Endothelial cell of umbilical vein (primary cell): ENCODE measurements at regions not wholly inside any gene's neighbourhood (a gene's known extent, or its start where the extent isn't known, plus 50 kb on each side); places are given as distances from the start of the nearest gene placed in this dataset.

Experiments
- EZH2 ChIP-seq: IDR thresholded peaks from 2 replicates; pipeline ENCODE4 v1.6.1; 2012; ENCODE audit warnings: borderline replicate concordance, low read depth, mild to moderate bottlenecking, moderate library complexity, low read length, inconsistent platforms; ENCODE audit not compliant: severe bottlenecking
- FOS ChIP-seq: IDR thresholded peaks from 2 replicates; pipeline ENCODE4 v1.6.1; 2011; ENCODE audit warnings: mild to moderate bottlenecking, low read length, moderate library complexity, borderline replicate concordance; ENCODE audit not compliant: insufficient read depth
- GATA2 ChIP-seq: IDR thresholded peaks from 2 replicates; pipeline ENCODE4 v1.7.0; 2011; ENCODE audit warnings: low read depth, mild to moderate bottlenecking, moderate library complexity, mixed read lengths, low read length; ENCODE audit not compliant: insufficient read length, insufficient read depth
- MYC ChIP-seq: IDR thresholded peaks from one replicate; pipeline ENCODE4 v1.6.1; 2011; ENCODE audit warnings: mild to moderate bottlenecking, low read depth, low read length
- POLR2A ChIP-seq: IDR thresholded peaks from 2 replicates; pipeline ENCODE4 v1.6.1; 2012; ENCODE audit warnings: low read depth, mild to moderate bottlenecking, control low read depth, low read length
- POLR2AphosphoS5 ChIP-seq: IDR thresholded peaks from 2 replicates; pipeline ENCODE4 v1.6.1; 2012; ENCODE audit warnings: low read depth, mild to moderate bottlenecking, control low read depth, low read length, moderate library complexity; ENCODE audit not compliant: insufficient read depth
- TF ChIP-seq, protein P1 (sequence below), 2 donors: IDR thresholded peaks; 1 replicate in 1 of 2; 2 replicates in 1 of 2; pipeline ENCODE4 v1.5.1; 2011; ENCODE audit warnings: low read length in 2 of 2, mild to moderate bottlenecking in 2 of 2, moderate library complexity in 2 of 2, control low read depth in 1 of 2, inconsistent platforms in 1 of 2, low read depth in 1 of 2; ENCODE audit not compliant: insufficient read depth in 1 of 2; ENCODE audit errors: extremely low read depth in 1 of 2

DNA sequence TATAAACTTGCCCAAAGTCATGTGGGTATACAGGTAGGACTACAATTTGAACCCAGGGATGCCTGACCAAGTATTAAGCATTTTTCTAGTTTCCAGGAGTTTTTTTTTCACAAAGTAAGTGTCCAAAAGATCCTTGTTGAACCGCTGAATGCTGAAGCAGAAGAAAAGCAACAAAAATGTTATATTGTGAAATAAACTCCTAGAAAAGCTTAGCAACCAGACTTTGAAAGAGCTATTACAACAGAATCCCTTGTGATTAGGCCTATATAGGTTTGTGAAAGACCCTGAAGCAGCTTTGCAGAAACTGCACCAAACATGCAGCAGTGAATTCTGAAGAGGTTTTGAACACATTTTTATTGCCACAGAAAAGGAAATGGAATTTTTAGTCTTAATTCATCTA lies 236.8 kb downstream of the TUSC7 start:
- TF ChIP-seq, protein P1, sequence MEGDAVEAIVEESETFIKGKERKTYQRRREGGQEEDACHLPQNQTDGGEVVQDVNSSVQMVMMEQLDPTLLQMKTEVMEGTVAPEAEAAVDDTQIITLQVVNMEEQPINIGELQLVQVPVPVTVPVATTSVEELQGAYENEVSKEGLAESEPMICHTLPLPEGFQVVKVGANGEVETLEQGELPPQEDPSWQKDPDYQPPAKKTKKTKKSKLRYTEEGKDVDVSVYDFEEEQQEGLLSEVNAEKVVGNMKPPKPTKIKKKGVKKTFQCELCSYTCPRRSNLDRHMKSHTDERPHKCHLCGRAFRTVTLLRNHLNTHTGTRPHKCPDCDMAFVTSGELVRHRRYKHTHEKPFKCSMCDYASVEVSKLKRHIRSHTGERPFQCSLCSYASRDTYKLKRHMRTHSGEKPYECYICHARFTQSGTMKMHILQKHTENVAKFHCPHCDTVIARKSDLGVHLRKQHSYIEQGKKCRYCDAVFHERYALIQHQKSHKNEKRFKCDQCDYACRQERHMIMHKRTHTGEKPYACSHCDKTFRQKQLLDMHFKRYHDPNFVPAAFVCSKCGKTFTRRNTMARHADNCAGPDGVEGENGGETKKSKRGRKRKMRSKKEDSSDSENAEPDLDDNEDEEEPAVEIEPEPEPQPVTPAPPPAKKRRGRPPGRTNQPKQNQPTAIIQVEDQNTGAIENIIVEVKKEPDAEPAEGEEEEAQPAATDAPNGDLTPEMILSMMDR (IDR thresholded peaks at IDR 0.05; ENCODE audit: extremely low read depth in 1 of 2, insufficient read depth in 1 of 2, low read depth in 1 of 2, low read length in 2 of 2), result no peak
- TF ChIP-seq MYC (no peak), POLR2A (no peak), POLR2AphosphoS5 (no peak), EZH2 (no peak), FOS (no peak), GATA2 (no peak)
